ENCODE measurements at regions not wholly inside any gene's neighbourhood (a gene's known extent, or its start where the extent isn't known, plus 50 kb on each side); places are given as distances from the start of the nearest gene placed in this dataset.

DNA sequence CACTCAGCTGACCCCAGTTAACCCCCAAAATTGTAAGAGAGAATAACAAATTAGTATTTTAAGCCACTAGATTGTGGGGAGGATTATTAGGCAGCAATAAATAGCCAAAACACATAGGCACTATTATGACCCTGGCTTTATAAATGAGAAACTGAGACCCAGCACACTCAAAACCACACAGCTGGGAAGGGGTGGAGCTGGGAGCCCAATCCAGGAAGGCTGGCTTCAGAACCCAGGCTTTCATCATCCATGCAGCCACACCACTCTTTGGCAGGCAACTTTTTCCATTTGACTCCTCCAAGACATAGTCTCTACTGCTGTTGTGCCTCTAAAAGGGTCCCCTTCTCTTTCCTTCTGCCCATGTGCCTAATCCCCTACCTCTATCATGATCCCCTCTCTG lies 253.8 kb downstream of the DHX15 start:
- Histone ChIP-seq H3K27ac (no peak overlapping the region), H3K4me3 (no peak overlapping the region), H3K4me1 (replicated peaks in 1 of 2) (no peaks in the 10 kb centered on the region), H3K36me3 (replicated peaks in 1 of 2) (no peaks in the 10 kb centered on the region), H3K9me3 (replicated peaks in 1 of 3) (no peaks in the 10 kb centered on the region), H3K27me3 (no peaks in the 10 kb centered on the region)
- TF ChIP-seq, protein P1, sequence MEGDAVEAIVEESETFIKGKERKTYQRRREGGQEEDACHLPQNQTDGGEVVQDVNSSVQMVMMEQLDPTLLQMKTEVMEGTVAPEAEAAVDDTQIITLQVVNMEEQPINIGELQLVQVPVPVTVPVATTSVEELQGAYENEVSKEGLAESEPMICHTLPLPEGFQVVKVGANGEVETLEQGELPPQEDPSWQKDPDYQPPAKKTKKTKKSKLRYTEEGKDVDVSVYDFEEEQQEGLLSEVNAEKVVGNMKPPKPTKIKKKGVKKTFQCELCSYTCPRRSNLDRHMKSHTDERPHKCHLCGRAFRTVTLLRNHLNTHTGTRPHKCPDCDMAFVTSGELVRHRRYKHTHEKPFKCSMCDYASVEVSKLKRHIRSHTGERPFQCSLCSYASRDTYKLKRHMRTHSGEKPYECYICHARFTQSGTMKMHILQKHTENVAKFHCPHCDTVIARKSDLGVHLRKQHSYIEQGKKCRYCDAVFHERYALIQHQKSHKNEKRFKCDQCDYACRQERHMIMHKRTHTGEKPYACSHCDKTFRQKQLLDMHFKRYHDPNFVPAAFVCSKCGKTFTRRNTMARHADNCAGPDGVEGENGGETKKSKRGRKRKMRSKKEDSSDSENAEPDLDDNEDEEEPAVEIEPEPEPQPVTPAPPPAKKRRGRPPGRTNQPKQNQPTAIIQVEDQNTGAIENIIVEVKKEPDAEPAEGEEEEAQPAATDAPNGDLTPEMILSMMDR (IDR thresholded peaks at IDR 0.05): no peak
- no peak for TF ChIP-seq POLR2A (IDR thresholded peaks at IDR 0.05)
- no peak for DNase-seq
- intact Hi-C loops (cut with DNase I): no loop called here

DNA sequence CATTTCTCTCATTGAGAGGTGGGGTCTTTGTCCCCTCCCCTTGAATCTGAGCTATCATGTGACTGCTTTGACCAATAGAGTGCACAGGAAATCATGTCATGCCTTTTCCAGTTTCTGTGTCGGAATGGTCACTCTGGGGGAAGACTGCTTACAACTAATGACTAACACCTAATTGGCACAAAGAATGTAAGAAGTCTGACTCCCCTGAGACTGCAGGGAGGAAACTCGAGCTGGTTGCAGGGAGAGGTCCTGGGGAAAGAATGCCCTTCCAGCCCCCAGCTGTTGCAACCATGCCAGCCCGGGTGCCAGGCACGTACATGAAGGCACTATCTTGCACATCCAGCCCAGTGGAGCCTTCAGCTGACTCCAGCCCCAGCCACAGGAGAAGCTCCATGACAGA lies 254.2 kb downstream of the DHX15 start:
- Histone ChIP-seq H3K27ac (no peak overlapping the region), H3K27me3 (no peaks in the 10 kb centered on the region), H3K36me3 (replicated peaks in 1 of 2) (no peaks in the 10 kb centered on the region), H3K4me3 (no peak overlapping the region), H3K9me3 (replicated peaks in 1 of 3) (no peaks in the 10 kb centered on the region), H3K4me1 (replicated peaks in 1 of 2) (no peaks in the 10 kb centered on the region)
- DNase-seq: no peak
- intact Hi-C loops (cut with DNase I): no loop called here
- WGBS, 4 donors: 50 to 69% (median 61%) methylated on average over 1 to 4 of the region's 4 CpGs
- no peak for TF ChIP-seq POLR2A (IDR thresholded peaks at IDR 0.05)
- TF ChIP-seq, protein P1 (IDR thresholded peaks at IDR 0.05): no peak

DNA sequence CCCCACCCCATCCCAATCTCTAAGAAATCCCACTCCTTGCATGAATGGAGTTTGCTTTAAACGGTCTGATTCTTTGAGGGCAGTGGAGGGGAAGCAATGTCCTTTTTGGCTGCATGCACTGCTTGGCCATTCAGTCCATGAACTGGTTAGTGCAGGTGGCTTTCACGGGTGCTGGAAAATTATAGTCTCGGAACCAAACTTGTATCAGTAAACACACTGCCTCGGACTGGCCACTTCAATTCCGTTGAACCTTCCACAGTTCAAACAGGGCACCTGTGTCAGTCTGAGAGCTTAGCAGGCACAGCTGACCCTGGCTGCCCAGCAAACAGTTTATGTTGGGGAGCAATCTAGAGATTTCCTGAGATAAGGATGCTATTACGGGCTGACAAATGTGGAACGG lies 255.6 kb downstream of the DHX15 start:
- Histone ChIP-seq H3K36me3 (replicated peaks in 1 of 2) (no peaks in the 10 kb centered on the region), H3K27me3 (no peaks in the 10 kb centered on the region), H3K4me1 (replicated peaks in 1 of 2) (no peaks in the 10 kb centered on the region), H3K27ac (no peak overlapping the region), H3K4me3 (no peak overlapping the region), H3K9me3 (replicated peaks in 1 of 3) (no peaks in the 10 kb centered on the region)
- WGBS, 4 donors: 35 to 63% (median 51%) methylated on average over 7 of the region's 7 CpGs
- TF ChIP-seq, protein P1 (IDR thresholded peaks at IDR 0.05): no peak
- no peak for TF ChIP-seq POLR2A (IDR thresholded peaks at IDR 0.05)
- intact Hi-C loops (cut with DNase I): no loop called here
- DNase-seq: no peak

DNA sequence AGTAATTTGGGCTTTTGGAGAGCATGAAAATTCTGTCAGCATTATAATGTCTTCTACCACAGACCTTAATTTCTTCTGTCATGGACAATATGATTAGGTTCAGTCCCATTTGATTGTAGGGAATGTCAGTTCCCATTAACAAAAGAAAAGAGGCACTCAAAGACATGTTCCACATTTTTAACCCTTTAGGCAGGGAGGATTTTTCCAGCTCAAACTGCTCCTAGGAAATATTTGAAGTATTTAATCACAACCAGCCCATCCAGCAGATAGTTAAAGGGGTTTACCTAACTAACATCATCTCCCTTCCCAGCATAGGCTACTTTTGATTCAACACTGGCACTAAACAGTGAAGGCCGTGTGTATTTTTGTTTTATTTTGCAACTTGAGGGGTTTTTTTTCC lies 256.0 kb downstream of the DHX15 start:
- H3K4me3 ChIP-seq: no peak overlapping the region
- no peaks in the 10 kb centered on the region for H3K4me1 ChIP-seq (replicated peaks in 1 of 2)
- intact Hi-C loops (cut with DNase I): no loop called here
- no peak overlapping the region for H3K27ac ChIP-seq
- H3K36me3 ChIP-seq (replicated peaks in 1 of 2): no peaks in the 10 kb centered on the region
- no peak for DNase-seq
- WGBS, 4 donors: 34 to 41% (median 39%) methylated on average over 1 of the region's 1 CpG
- H3K27me3 ChIP-seq: no peaks in the 10 kb centered on the region
- TF ChIP-seq, protein P1 (IDR thresholded peaks at IDR 0.05): no peak
- no peak for TF ChIP-seq POLR2A (IDR thresholded peaks at IDR 0.05)
- H3K9me3 ChIP-seq (replicated peaks in 1 of 3): no peaks in the 10 kb centered on the region
